ENCODE measurements at regions not wholly inside any gene's neighbourhood (a gene's known extent, or its start where the extent isn't known, plus 50 kb on each side); places are given as distances from the start of the nearest gene placed in this dataset.

DNA sequence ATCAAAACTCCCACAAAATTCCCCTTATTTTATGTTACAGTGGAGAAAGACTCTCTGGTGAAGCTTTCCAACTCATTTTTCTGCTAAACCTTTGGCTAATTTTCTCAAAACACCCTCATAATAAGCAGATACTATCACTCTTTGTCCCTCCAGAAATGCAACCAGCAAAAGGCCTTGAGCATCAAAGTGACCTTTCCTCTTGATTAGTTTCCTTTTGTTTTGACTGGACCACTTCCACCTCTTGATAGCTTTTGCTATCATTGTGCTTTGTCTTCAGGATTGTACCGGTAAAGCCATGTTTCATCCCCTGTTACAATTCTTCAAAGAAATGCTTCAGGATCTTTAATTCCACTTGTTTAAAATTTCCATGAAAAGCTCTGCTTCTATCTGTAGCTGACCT lies 115.1 kb upstream of the SLC13A1 start:
- intact Hi-C loops (cut with DNase I; ENCODE audit: low total_unique reads): no loop called here
- WGBS, 5 donors: 26 to 41% (median 35%) methylated on average over 1 of the region's 1 CpG

DNA sequence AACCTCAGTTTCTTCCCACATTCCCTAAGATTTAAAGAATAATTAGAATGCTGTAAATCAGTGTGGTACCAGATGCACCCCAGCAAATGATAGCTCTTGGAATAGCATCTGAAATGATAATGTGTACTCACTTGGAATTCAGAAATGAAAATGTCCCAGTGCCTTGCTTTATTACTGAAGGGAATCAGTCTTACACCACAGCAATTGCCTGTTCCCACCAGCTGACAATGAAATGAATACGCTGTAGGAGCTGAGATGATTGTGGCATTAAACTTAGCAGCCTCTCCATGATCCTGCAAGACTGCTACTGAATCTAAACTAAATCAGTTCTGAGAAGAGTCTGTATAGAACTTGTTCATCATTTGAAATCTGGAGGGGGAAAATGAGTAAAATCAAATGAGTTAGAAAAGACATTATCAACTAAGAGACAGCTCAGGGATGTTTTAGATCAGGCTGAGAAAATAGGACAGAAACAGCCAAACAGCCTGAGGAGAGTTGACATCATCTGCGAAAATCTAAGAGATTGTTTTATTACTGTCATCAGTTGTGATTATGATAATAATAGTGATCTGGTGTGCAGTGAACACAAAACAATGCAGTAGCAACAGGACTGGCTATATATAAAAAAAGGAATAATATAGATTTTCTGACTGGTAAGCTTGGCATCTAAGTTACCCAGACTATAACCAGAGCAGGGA lies 108.6 kb upstream of the SLC13A1 start:
- intact Hi-C loops (cut with DNase I; ENCODE audit: low total_unique reads): no loop called here
- Histone ChIP-seq H3K27ac (no peak overlapping the region), H3K36me3 (no peaks in the 10 kb centered on the region), H3K4me3 (no peak overlapping the region), H3K4me1 (no peaks in the 10 kb centered on the region), H3K27me3 (replicated peaks in 1 of 7) (no peaks in the 10 kb centered on the region), H3K9me3 (no peaks in the 10 kb centered on the region)
- DNase-seq: no peak
- WGBS, 5 donors: 80 to 92% (median 85%) methylated on average over 2 of the region's 2 CpGs
- TF ChIP-seq, protein P1, sequence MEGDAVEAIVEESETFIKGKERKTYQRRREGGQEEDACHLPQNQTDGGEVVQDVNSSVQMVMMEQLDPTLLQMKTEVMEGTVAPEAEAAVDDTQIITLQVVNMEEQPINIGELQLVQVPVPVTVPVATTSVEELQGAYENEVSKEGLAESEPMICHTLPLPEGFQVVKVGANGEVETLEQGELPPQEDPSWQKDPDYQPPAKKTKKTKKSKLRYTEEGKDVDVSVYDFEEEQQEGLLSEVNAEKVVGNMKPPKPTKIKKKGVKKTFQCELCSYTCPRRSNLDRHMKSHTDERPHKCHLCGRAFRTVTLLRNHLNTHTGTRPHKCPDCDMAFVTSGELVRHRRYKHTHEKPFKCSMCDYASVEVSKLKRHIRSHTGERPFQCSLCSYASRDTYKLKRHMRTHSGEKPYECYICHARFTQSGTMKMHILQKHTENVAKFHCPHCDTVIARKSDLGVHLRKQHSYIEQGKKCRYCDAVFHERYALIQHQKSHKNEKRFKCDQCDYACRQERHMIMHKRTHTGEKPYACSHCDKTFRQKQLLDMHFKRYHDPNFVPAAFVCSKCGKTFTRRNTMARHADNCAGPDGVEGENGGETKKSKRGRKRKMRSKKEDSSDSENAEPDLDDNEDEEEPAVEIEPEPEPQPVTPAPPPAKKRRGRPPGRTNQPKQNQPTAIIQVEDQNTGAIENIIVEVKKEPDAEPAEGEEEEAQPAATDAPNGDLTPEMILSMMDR (IDR thresholded peaks at IDR 0.05 in 8 of 11, conservative IDR thresholded peaks at IDR 0.05 in 3 of 11): no peak
- TF ChIP-seq POLR2A (IDR thresholded peaks at IDR 0.05) (no peak), POLR2AphosphoS5 (IDR thresholded peaks at IDR 0.05) (no peak)

More for the DNA sequence above, 115.1 kb upstream of the SLC13A1 start:
- H3K36me3 ChIP-seq: no peaks in the 10 kb centered on the region
- H3K27me3 ChIP-seq (replicated peaks in 1 of 7): no peaks in the 10 kb centered on the region
- H3K4me3 ChIP-seq: no peak overlapping the region
- H3K4me1 ChIP-seq: no peaks in the 10 kb centered on the region
- no peak overlapping the region for H3K27ac ChIP-seq
- DNase-seq: no peak
- TF ChIP-seq POLR2A (IDR thresholded peaks at IDR 0.05): no peak
- TF ChIP-seq, protein P1 (IDR thresholded peaks at IDR 0.05 in 8 of 11, conservative IDR thresholded peaks at IDR 0.05 in 3 of 11): no peak
- no peak for TF ChIP-seq POLR2AphosphoS5 (IDR thresholded peaks at IDR 0.05)
- no peaks in the 10 kb centered on the region for H3K9me3 ChIP-seq

DNA sequence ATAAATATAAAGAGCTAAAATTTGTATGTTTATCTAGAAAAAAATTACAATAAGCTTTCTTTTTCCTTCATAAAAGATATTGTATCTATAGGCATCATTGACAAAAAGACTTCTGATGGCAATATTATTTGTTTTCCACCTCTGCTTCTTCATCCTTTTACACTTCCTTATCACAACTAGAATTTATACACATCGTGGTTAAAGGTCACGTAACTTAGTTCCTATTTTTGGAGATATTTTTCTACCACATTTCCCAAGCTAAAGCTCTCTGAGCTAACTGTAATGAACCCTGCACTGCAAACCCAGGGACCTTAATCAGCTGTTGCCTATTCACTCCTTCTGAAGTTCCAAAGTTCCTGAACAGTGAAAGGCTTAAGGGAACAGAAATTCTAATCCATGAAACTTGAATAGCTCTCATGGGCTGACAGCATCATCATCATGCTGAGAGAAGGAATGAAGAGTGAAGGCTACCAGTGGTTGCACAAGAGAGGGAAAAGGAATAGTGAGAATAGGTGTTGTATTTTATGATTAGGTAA lies 106.1 kb upstream of the SLC13A1 start:
- 18 to 54% (median 27%) methylated on average over 2 of the region's 2 CpGs for WGBS, 5 donors
- H3K27ac ChIP-seq: no peak overlapping the region
- no peaks in the 10 kb centered on the region for H3K27me3 ChIP-seq (replicated peaks in 1 of 7)
- H3K4me1 ChIP-seq: no peaks in the 10 kb centered on the region
- intact Hi-C loops (cut with DNase I; ENCODE audit: low total_unique reads): no loop called here
- no peak for TF ChIP-seq POLR2A (IDR thresholded peaks at IDR 0.05)
- TF ChIP-seq, protein P1 (IDR thresholded peaks at IDR 0.05 in 8 of 11, conservative IDR thresholded peaks at IDR 0.05 in 3 of 11): no peak
- no peak for TF ChIP-seq POLR2AphosphoS5 (IDR thresholded peaks at IDR 0.05)
- no peak overlapping the region for H3K4me3 ChIP-seq
- H3K36me3 ChIP-seq: no peaks in the 10 kb centered on the region
- peaks cover 0 to 12% (median 0%) of the 10 kb centered on the region in 8 donors for H3K9me3 ChIP-seq
- DNase-seq: no peak

DNA sequence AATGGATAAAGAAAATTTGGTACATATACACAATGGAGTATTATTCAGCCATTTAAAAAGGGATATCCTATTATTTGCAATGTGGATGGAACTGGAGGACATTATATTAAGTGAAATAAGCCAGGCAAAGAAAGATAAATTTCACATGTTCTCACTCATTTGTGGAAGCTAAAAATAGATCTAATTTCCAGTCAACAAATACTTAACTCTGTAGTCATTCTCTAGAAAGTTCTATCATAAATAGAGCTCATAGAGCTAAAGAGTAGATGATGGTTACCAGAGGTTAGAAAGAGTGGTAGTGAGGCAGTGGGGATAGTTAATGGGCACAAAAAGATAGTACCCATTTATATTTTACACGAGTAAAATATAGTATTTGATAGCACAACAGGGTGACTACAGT lies 104.2 kb upstream of the SLC13A1 start:
- intact Hi-C loops (cut with DNase I; ENCODE audit: low total_unique reads): no loop called here
- TF ChIP-seq, protein P1 (IDR thresholded peaks at IDR 0.05 in 8 of 11, conservative IDR thresholded peaks at IDR 0.05 in 3 of 11): no peak
- TF ChIP-seq POLR2AphosphoS5 (IDR thresholded peaks at IDR 0.05) (no peak), POLR2A (IDR thresholded peaks at IDR 0.05) (no peak)
- WGBS, 5 donors: 52 to 76% (median 58%) methylated on average over 1 of the region's 1 CpG

More for the DNA sequence above, 104.2 kb upstream of the SLC13A1 start:
- Histone ChIP-seq H3K27ac (no peak overlapping the region), H3K4me3 (no peak overlapping the region), H3K9me3 (peaks cover 0 to 23% (median 2%) of the 10 kb centered on the region in 8 donors), H3K27me3 (replicated peaks in 1 of 7) (no peaks in the 10 kb centered on the region), H3K4me1 (no peaks in the 10 kb centered on the region), H3K36me3 (no peaks in the 10 kb centered on the region)
- no peak for DNase-seq

All from spleen (tissue), 11 donors.